Trophoblast cell (in vitro differentiated cells and primary cell): ENCODE measurements at regions not wholly inside any gene's neighbourhood (a gene's known extent, or its start where the extent isn't known, plus 50 kb on each side); places are given as distances from the start of the nearest gene placed in this dataset.

ENCODE experiments used
- DNase-seq, 2 donors: peaks; one replicate each; pipeline ENCODE4 v3.0.0-alpha.2; 2016
- H2AFZ ChIP-seq: 2 replicates; pipeline ENCODE4 v1.6.1; 2013; ENCODE audit warnings: low read length, moderate library complexity, mild to moderate bottlenecking; ENCODE audit not compliant: insufficient read depth, poor library complexity
- H2AK5ac ChIP-seq: 2 replicates; pipeline ENCODE4 v1.6.1; 2013; ENCODE audit warnings: mild to moderate bottlenecking, low read length
- H2BK120ac ChIP-seq: 2 replicates; pipeline ENCODE4 v1.6.1; 2013; ENCODE audit warnings: low read length, mild to moderate bottlenecking, moderate library complexity; ENCODE audit not compliant: insufficient read depth, poor library complexity
- H2BK12ac ChIP-seq: 2 replicates; pipeline ENCODE4 v1.6.1; 2013; ENCODE audit warnings: mild to moderate bottlenecking, low read length, moderate library complexity
- H2BK5ac ChIP-seq: 2 replicates; pipeline ENCODE4 v1.6.1; 2013; ENCODE audit warnings: low read length, low read depth, moderate library complexity, mild to moderate bottlenecking; ENCODE audit not compliant: poor library complexity
- H3K14ac ChIP-seq: 2 replicates; pipeline ENCODE4 v1.6.1; 2013; ENCODE audit warnings: mild to moderate bottlenecking, low read length
- H3K18ac ChIP-seq: 2 replicates; pipeline ENCODE4 v1.6.1; 2013; ENCODE audit warnings: mild to moderate bottlenecking, low read length
- H3K23ac ChIP-seq: 2 replicates; pipeline ENCODE4 v1.6.1; 2013; ENCODE audit warnings: low read length
- H3K27ac ChIP-seq: 2 replicates; pipeline ENCODE4 v1.5.1; 2013; ENCODE audit warnings: low read depth, mild to moderate bottlenecking, inconsistent platforms, low read length, moderate library complexity
- H3K27me3 ChIP-seq: 2 replicates; pipeline ENCODE4 v1.6.1; 2013; ENCODE audit warnings: inconsistent platforms, mild to moderate bottlenecking, low read length, moderate library complexity; ENCODE audit not compliant: insufficient read depth
- H3K36me3 ChIP-seq, 2 experiments: 1 replicate in 1 of 2; 2 replicates in 1 of 2; pipeline ENCODE4 v1.6.1; 2013; ENCODE audit warnings: low read length in 2 of 2, mild to moderate bottlenecking in 2 of 2, moderate library complexity in 1 of 2; ENCODE audit not compliant: insufficient read depth in 2 of 2, control insufficient read depth in 1 of 2
- H3K4ac ChIP-seq: 2 replicates; pipeline ENCODE4 v1.6.1; 2013; ENCODE audit warnings: low read depth, mild to moderate bottlenecking, low read length, moderate library complexity
- H3K4me1 ChIP-seq, 2 experiments: 1 replicate in 1 of 2; 2 replicates in 1 of 2; pipeline ENCODE4 v1.6.1; 2013; ENCODE audit warnings: low read length in 2 of 2, mild to moderate bottlenecking in 2 of 2, moderate library complexity in 1 of 2; ENCODE audit not compliant: insufficient read depth in 2 of 2, control insufficient read depth in 1 of 2
- H3K4me2 ChIP-seq: 2 replicates; pipeline ENCODE4 v1.6.1; 2013; ENCODE audit warnings: inconsistent platforms, mild to moderate bottlenecking, low read length, moderate library complexity
- H3K4me3 ChIP-seq: 2 replicates; pipeline ENCODE4 v1.5.1; 2013; ENCODE audit warnings: mild to moderate bottlenecking, low read depth, low read length, inconsistent platforms
- H3K79me1 ChIP-seq: one replicate; pipeline ENCODE4 v1.6.1; 2013; ENCODE audit warnings: low read length
- H3K79me2 ChIP-seq: 2 replicates; pipeline ENCODE4 v1.6.1; 2013; ENCODE audit warnings: low read length, mild to moderate bottlenecking; ENCODE audit not compliant: control insufficient read depth, insufficient read depth, poor library complexity
- H3K9ac ChIP-seq: 2 replicates; pipeline ENCODE4 v1.6.1; 2013; ENCODE audit warnings: mild to moderate bottlenecking, low read length
- H3K9me3 ChIP-seq: 2 replicates; pipeline ENCODE4 v1.6.1; 2013; ENCODE audit warnings: low read depth, mild to moderate bottlenecking, control low read depth, inconsistent platforms, low read length; ENCODE audit not compliant: insufficient read depth
- H4K12ac ChIP-seq: 2 replicates; pipeline ENCODE4 v1.6.1; 2013; ENCODE audit warnings: low read depth, mild to moderate bottlenecking, low read length, moderate library complexity
- H4K8ac ChIP-seq: 2 replicates; pipeline ENCODE4 v1.6.1; 2013; ENCODE audit warnings: low read depth, mild to moderate bottlenecking, low read length, moderate library complexity
- H4K91ac ChIP-seq: one replicate; pipeline ENCODE4 v1.6.1; 2013; ENCODE audit warnings: low read depth, mild to moderate bottlenecking, low read length, moderate library complexity
- whole genome bisulfite sequencing: extraction: QIAGEN DNeasy Blood & Tissue Kit; methylation state at CpG from one replicate; pipeline ENCODE4 v1.1.7; 2013; ENCODE audit warnings: missing lambda C conversion rate; ENCODE audit not compliant: insufficient read length, insufficient coverage; ENCODE audit errors: extremely low coverage; 5-methylcytosine and 5-hydroxymethylcytosine counted together

- Histone ChIP-seq H4K8ac (no peak overlapping the region), H2AK5ac (no peak overlapping the region), H2BK120ac (peak overlapping the region; percentile 52), H4K91ac (no peak overlapping the region), H3K27ac (no peak overlapping the region), H3K27me3 (no peaks in the 10 kb centered on the region), H2BK12ac (no peak overlapping the region), H3K36me3 (no peaks in the 10 kb centered on the region), H3K79me2 (peaks cover 2% of the 10 kb centered on the region), H4K12ac (no peak overlapping the region), H3K23ac (no peak overlapping the region), H3K14ac (no peak overlapping the region), H3K18ac (no peak overlapping the region), H3K4me2 (no peak overlapping the region), H3K79me1 (peaks cover 26% of the 10 kb centered on the region), H2AFZ (no peak overlapping the region), H3K9me3 (no peaks in the 10 kb centered on the region), H3K4me1 (peaks cover 9 to 12% of the 10 kb centered on the region in 2 experiments), H3K4me3 (no peak overlapping the region), H3K4ac (no peak overlapping the region), H2BK5ac (no peak overlapping the region), H3K9ac (no peak overlapping the region)
- no CpG with 5 or more reads among the region's 4 CpGs for WGBS
- DNase-seq: no peak
Measured at GRCh38 chr10:78581133-78581694, 487.6 kb upstream of the ZMIZ1 start.

GRCh38 chr10:78582540-78582939 is 486.2 kb upstream of the ZMIZ1 start:
- no peak overlapping the region for H3K27ac ChIP-seq
- peaks cover 2% of the 10 kb centered on the region for H3K79me2 ChIP-seq
- DNase-seq: no peak

GRCh38 chr10:78584266-78584665 is 484.5 kb upstream of the ZMIZ1 start:
- Histone ChIP-seq H3K4me1 (peaks cover 14 to 25% of the 10 kb centered on the region in 2 experiments), H3K18ac (peak overlapping the region; percentile 83), H2BK120ac (peak overlapping the region; percentile 77), H3K27ac (peak overlapping the region; percentile 50), H3K4ac (peak overlapping the region; percentile 50), H3K9ac (no peak overlapping the region), H2BK12ac (peak overlapping the region; percentile 95), H2AFZ (peak overlapping the region; percentile 9), H3K4me2 (no peak overlapping the region), H3K23ac (no peak overlapping the region), H3K36me3 (no peaks in the 10 kb centered on the region), H3K27me3 (no peaks in the 10 kb centered on the region), H3K9me3 (no peaks in the 10 kb centered on the region), H4K91ac (peak overlapping the region; percentile 94), H3K14ac (peak overlapping the region; percentile 54), H3K79me1 (peaks cover 37% of the 10 kb centered on the region), H2BK5ac (peak overlapping the region; percentile 58), H4K8ac (peak overlapping the region; percentile 70), H4K12ac (no peak overlapping the region), H3K79me2 (peaks cover 2% of the 10 kb centered on the region), H3K4me3 (no peak overlapping the region), H2AK5ac (peak overlapping the region; percentile 55)
- no peak for DNase-seq
- WGBS: no CpG with 5 or more reads among the region's 4 CpGs

More at GRCh38 chr10:78582540-78582939, 486.2 kb upstream of the ZMIZ1 start:
- H2BK12ac ChIP-seq: peak overlapping the region; percentile 1
- peaks cover 11 to 19% of the 10 kb centered on the region in 2 experiments for H3K4me1 ChIP-seq
- H3K9ac ChIP-seq: no peak overlapping the region
- H3K9me3 ChIP-seq: no peaks in the 10 kb centered on the region
- H3K4ac ChIP-seq: no peak overlapping the region
- no peak overlapping the region for H4K12ac ChIP-seq
- H4K91ac ChIP-seq: peak overlapping the region; percentile 45
- H3K4me3 ChIP-seq: no peak overlapping the region
- H2AK5ac ChIP-seq: no peak overlapping the region
- no peak overlapping the region for H2BK5ac ChIP-seq
- no peaks in the 10 kb centered on the region for H3K27me3 ChIP-seq
- no peak overlapping the region for H3K14ac ChIP-seq
- no peak overlapping the region for H3K23ac ChIP-seq
- no peak overlapping the region for H2AFZ ChIP-seq
- no peak overlapping the region for H4K8ac ChIP-seq
- peak overlapping the region; percentile 49 for H2BK120ac ChIP-seq
- peaks cover 32% of the 10 kb centered on the region for H3K79me1 ChIP-seq
- H3K18ac ChIP-seq: no peak overlapping the region
- no peak overlapping the region for H3K4me2 ChIP-seq
- no peaks in the 10 kb centered on the region for H3K36me3 ChIP-seq

- H3K9me3 ChIP-seq: no peaks in the 10 kb centered on the region
- no CpG with 5 or more reads among the region's 7 CpGs for WGBS
- peaks cover 14 to 25% of the 10 kb centered on the region in 2 experiments for H3K4me1 ChIP-seq
- peak overlapping the region; percentile 50 for H3K27ac ChIP-seq
- H2AFZ ChIP-seq: peak overlapping the region; percentile 9
- no peak overlapping the region for H3K4me3 ChIP-seq
- DNase-seq: no peak
- peak overlapping the region; percentile 20 for H3K14ac ChIP-seq
- no peak overlapping the region for H3K4me2 ChIP-seq
- peak overlapping the region; percentile 95 for H2BK12ac ChIP-seq
- no peak overlapping the region for H4K12ac ChIP-seq
- peak overlapping the region; percentile 70 for H4K8ac ChIP-seq
- no peak overlapping the region for H3K23ac ChIP-seq
- H3K9ac ChIP-seq: no peak overlapping the region
- peak overlapping the region; percentile 10 for H2AK5ac ChIP-seq
- H3K4ac ChIP-seq: peak overlapping the region; percentile 2
- peak overlapping the region; percentile 83 for H3K18ac ChIP-seq
- H3K79me1 ChIP-seq: peaks cover 38% of the 10 kb centered on the region
- H3K36me3 ChIP-seq: no peaks in the 10 kb centered on the region
- peaks cover 2% of the 10 kb centered on the region for H3K79me2 ChIP-seq
- H2BK5ac ChIP-seq: peak overlapping the region; percentile 15
- no peaks in the 10 kb centered on the region for H3K27me3 ChIP-seq
- H4K91ac ChIP-seq: peak overlapping the region; percentile 94
- H2BK120ac ChIP-seq: peak overlapping the region; percentile 77
Measured at GRCh38 chr10:78584681-78585080, 484.1 kb upstream of the ZMIZ1 start.
